CD4-positive, alpha-beta T cell treated with Interleukin-1 beta for 1 hour (primary cell): ENCODE measurements at regions not wholly inside any gene's neighbourhood (a gene's known extent, or its start where the extent isn't known, plus 50 kb on each side); places are given as distances from the start of the nearest gene placed in this dataset.
"Not testable (repeated sequence)": the region's sequence is repeated elsewhere in the genome, so short reads cannot be mapped to it uniquely, and the experiment has no call there.

Source experiments
- DNase-seq, 2 donors: peaks; one replicate each; pipeline ENCODE4 v3.0.0-alpha.2; 2020 to 2022

GRCh38 chr2:236348976-236349375, 84.8 kb upstream of the ASB18 start:
- DNase-seq: no peak

DNA sequence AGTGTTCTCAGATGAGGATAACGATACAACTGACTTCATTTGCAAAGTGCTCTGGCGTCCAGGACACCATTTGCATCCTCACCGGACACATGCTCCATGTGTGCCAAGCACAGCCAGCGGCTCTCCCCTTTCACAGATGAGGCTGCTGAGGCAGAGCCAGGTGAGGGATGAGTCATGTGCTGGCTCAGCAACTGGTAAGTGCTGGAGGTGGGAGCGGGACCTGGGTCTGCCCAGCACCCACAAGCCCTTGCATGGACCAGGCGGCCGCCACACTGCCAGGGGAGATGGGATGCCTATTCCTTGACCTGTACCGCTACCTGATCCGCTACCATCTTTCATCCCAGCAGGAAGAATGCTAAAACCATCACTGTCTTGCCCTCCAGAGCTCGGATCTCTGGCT, 86.2 kb upstream of the ASB18 start:
- DNase-seq: no peak

- DNase-seq: no peak
These were observed 87.8 kb upstream of the ASB18 start for GRCh38 chr2:236351966-236352525.

DNA sequence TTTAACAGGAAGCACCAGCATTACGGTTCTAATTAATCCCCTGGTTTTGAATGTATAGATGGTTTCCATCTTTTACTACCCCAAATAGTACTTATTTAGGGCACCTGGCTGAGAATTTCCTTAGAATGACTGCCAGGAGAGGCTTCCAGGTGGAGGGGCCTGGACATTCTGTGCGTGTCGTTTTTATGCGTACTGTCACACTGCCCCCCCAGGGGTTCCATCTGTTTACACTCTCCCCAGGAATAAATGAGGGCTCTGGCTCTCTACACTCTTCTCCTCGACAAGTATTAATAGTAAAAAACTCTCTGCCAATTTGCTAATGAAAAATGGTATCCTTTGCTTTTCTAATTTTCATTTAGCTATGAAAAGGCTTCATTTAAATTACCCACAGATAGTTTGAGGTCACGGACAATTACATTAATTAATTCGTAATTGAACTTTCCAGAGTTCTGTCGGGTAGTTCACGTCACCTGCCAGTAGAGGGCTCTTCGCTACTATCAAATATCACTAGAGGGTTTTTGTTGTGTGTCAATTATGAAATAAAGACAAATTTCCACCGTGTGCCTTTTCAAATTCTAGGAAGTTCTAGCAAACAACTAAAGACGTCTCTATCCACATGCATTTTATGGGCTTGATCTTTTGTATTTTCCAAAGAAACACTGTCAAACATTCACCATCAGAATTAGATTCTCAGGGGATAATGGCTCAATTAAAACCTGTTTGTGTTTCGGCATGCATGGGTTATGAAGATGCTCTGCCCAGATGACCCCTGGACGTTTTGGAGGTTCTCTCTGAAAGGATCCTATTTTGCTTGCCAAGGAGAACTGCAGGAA, 88.8 kb upstream of the ASB18 start:
- DNase-seq: peak in 1 of 2 donors; percentile 52

DNA sequence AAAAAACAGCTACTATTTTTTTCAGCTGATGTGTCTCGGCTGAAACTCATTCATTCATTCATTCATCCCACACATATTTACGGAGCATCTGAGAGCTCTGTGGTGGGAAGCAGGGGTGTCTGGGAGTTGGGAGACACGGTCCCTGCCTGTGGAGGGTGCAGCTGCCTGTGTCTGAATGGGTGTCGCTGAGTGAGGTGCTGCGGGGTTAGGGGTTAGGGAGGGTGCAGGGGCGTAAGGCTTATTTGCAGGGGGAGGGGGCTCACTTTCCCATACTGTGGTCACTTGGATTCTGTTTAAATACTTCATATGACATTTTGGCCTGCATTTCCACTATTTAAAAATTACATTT, 89.4 kb upstream of the ASB18 start:
- DNase-seq: no peak

- DNase-seq: no peak
These were observed 90.1 kb upstream of the ASB18 start for GRCh38 chr2:236354056-236354940.

DNA sequence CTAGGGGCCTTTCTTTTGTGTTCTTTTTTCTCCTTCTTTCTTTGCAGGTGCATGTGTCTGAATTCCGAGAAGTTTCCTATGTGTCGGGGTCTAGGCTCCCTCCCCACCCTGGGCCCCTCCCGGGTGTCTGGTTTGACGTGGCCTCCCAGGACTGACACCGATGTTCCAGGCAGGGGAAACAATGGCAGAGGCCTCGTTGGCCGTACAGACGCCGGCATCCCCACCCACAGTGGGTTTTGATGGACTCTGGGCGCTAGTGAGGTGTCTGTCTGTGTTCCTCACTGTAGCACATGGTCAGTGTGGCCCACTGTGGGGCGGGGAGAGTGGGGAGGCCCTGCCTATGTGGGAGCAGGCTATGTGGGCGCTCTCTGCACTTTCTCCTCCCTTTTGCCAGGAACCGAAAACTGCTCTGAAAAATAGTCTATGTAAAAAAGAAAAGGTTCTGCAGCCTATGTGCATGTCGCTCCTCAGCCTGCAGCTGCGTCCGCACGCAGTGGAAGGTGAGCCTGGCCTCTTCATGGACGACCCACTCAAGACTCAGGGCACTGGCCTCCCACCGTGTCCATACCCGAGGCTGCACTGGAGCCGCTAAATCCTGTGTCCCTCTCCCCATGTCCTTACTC, 90.9 kb upstream of the ASB18 start:
- DNase-seq: no peak

DNA sequence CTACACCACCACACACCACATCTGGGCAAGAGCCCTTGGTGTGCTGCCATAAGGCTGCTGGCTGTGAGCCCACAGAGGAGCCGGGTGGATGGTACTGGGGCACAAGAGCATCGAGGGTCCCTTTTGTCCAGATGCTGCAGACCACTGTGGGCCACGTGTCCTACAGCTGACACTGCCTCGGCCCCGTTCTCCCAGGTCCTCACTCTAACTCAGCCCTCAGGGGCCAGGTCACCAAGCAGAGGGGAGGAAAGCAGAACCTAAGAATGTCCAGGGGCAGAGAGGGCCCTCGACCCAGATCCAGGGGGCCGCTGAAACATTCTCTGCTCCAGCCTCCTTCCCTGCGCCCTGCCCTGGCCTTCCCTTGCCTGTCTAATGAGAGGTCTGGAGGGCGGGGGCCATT, 91.7 kb upstream of the ASB18 start:
- no peak for DNase-seq

- DNase-seq: not testable (repeated sequence)
These were observed 92.1 kb upstream of the ASB18 start for GRCh38 chr2:236356321-236356720.

- DNase-seq: not testable (repeated sequence)
These were observed 94.3 kb upstream of the ASB18 start for GRCh38 chr2:236358482-236358881.

DNA sequence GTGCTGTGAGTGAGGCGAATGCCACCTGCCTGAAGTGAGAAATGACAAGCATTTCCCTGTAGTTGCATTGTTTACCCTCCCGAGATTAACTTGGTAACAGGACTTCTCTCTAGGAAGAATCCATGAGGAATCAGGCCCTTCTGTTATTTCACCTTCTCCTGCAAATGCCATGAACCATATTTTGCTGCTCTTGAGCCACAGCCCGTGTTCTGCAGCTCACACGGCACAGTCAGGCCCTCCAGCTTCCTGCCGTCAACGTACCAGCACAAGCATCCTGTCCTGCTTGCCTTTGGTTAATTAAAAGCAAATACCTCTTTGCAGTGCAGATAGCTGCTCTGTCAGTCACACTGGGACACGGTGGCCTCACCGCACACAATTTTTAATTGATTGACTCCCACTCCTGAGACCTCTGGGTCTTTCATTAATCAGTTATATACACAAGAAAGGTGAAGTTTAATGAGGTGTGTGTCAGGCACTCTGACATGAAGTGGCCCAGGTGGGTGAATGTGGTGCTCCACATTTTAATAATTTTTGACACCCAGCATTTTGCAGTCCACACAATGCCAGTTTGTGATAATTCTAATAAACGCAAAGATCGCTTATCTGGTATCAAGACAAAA, 95.3 kb upstream of the ASB18 start:
- no peak for DNase-seq

DNA sequence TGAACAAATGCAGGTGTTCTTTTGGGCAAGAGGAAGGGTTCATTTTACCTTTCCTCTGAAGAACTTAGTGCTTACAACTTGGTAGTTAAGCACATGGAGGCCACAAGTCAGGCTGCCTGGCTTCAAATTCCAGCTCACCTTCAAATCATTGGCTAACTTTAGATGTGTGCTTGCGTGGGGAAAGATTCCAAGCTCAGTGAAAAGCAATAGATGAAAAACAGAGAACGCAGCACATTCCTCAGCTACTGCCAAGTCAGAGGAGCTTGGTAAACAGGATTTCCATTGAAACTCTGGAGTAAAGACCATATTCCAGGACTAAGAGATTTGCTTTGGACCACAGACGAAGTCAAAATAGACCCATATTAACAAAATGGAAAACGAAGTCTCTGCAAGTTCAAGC, 96.3 kb upstream of the ASB18 start:
- DNase-seq: no peak

- DNase-seq: no peak
These were observed 99.6 kb upstream of the ASB18 start for GRCh38 chr2:236363711-236364277.

DNA sequence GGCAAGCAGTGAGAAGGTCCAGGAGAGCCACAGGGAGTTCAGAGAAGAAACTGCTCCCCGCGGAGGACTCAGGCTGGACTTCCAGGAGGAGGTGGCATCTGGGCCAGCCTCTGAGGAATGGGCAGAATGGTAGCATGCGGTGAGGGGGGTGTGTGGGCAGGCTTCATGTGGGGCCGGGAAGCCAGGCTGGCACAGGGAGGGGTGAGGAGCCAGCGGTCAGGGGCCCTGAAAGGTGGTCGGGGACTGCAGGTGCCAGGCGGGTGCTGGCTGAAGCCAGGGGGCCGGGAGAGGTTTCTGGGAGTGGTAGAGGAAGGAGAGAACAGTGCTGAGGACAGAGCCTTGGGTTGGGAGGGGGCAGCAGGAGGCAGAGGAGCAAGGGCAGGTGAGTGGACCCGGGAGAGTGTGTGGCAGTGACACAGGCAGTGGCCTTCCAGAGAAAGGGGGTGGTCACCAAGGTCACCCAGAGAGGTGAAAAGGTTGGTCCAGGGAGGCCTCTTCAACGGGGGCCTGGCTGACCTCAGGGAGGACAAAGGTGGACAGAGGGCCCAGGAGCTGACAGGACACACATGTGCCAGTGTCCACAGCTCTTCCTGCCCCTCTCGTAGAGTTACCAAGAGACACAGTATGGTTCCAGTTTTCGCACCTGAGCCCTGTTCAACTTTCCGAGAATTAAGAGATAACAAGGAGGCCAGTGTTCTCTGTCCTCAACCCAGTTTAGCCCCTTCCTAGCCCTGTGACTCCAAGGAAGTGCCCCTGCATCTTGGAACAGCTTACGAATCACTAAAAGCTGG, 101.2 kb upstream of the ASB18 start:
- no peak for DNase-seq

GRCh38 chr2:236366049-236366387, 101.8 kb upstream of the ASB18 start:
- no peak for DNase-seq

GRCh38 chr2:236366397-236366796, 102.2 kb upstream of the ASB18 start:
- peak; percentile 42 to 53 for DNase-seq

- no peak for DNase-seq
These were observed 103.5 kb upstream of the ASB18 start for GRCh38 chr2:236367506-236368289.

- no peak for DNase-seq
These were observed 105.5 kb upstream of the ASB18 start for GRCh38 chr2:236369661-236370062.

GRCh38 chr2:236370847-236371409, 106.7 kb upstream of the ASB18 start:
- DNase-seq: no peak

DNA sequence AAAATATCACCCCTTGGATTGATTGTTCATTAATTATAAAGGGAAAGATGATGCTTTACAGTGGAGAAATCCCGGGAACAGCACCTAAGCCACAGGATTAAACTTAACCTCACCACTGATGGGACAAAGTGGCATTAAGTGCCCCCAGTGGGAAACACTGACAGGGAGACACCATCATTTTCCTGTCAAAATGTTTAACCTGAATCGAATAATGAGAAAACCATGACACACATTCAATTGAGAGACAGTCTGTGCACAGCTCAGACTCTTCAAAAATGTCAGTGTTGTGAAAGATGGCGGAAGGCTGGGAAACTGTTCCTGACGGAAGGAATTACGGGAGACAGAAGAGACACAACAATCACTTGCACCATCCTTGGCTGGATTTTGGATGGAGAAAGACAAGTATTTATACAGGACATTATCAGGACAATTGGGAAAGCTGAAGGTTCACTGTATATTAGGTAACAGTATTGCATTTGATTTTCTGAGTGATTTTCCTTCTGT, 111.8 kb upstream of the ASB18 start:
- DNase-seq: no peak
